AG04450 (cell line): ENCODE measurements at regions not wholly inside any gene's neighbourhood (a gene's known extent, or its start where the extent isn't known, plus 50 kb on each side); places are given as distances from the start of the nearest gene placed in this dataset.

ENCODE experiments used
- CTCF ChIA-PET: fragments of 300-600, 350-600 bp; formaldehyde crosslinking; extraction: SDS; loops from one replicate; lab custom pipeline; 2022; ENCODE audit warnings: antibody characterized with exemption, inconsistent platforms; lab: Charles Lee
- POLR2A ChIA-PET: fragments of 350-600 bp; formaldehyde crosslinking; extraction: SDS; loops from one replicate; lab custom pipeline; 2021; ENCODE audit warnings: antibody characterized with exemption, inconsistent platforms; lab: Yijun Ruan, JAX
- DNase-seq: peaks from one replicate; pipeline ENCODE4 v3.0.0-alpha.2; 2011; ENCODE audit warnings: low read depth, low spot score
- H3K27ac ChIP-seq: one replicate; pipeline ENCODE4 v1.5.1; 2012; ENCODE audit warnings: low read depth, low read length, control low read depth
- H3K27me3 ChIP-seq: one replicate; pipeline ENCODE4 v1.6.0; 2012; ENCODE audit warnings: low read length; ENCODE audit not compliant: control insufficient read depth, insufficient read depth
- H3K4me3 ChIP-seq: 2 replicates; pipeline ENCODE4 v1.5.1; 2011; ENCODE audit warnings: mild to moderate bottlenecking, low read depth, low read length, control low read depth
- H3K9me3 ChIP-seq: 2 replicates; pipeline ENCODE4 v1.5.1; 2012; ENCODE audit warnings: low read length; ENCODE audit not compliant: control insufficient read depth, insufficient read depth
- TF ChIP-seq, protein P1 (sequence below): IDR thresholded peaks from 2 replicates; pipeline ENCODE4 v1.5.1; 2011; ENCODE audit warnings: low read depth, low read length, control low read depth, inconsistent platforms

DNA sequence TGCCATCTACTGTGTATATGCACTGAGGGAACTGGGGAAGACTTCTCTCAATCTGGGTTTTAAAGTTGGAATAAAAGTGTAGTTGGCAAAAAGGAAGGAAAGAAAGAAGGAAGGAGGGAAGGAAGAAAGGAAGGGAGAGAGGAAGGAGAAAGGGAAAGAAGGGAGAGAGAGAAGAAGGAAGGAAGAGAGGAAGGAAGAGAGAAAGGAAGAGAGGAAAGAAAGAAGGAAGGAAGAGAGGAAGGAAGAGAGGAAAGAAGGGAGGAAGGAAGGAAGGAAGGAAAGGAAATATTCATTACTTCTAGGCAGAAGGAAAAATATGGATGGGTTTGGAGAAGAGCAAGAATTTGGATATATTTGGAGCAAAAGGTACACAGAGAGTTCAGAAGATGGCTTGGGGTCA lies 343.6 kb upstream of the AUTS2 start:
- DNase-seq, result no peak
- Histone ChIP-seq H3K9me3 (peaks cover 25% of the 10 kb centered on the region), H3K27ac (no peak overlapping the region), H3K4me3 (no peak overlapping the region), H3K27me3 (no peaks in the 10 kb centered on the region)
- TF ChIP-seq, protein P1, sequence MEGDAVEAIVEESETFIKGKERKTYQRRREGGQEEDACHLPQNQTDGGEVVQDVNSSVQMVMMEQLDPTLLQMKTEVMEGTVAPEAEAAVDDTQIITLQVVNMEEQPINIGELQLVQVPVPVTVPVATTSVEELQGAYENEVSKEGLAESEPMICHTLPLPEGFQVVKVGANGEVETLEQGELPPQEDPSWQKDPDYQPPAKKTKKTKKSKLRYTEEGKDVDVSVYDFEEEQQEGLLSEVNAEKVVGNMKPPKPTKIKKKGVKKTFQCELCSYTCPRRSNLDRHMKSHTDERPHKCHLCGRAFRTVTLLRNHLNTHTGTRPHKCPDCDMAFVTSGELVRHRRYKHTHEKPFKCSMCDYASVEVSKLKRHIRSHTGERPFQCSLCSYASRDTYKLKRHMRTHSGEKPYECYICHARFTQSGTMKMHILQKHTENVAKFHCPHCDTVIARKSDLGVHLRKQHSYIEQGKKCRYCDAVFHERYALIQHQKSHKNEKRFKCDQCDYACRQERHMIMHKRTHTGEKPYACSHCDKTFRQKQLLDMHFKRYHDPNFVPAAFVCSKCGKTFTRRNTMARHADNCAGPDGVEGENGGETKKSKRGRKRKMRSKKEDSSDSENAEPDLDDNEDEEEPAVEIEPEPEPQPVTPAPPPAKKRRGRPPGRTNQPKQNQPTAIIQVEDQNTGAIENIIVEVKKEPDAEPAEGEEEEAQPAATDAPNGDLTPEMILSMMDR, result no peak
- ChIA-PET POLR2A (no interaction called here), CTCF (no interaction called here)

DNA sequence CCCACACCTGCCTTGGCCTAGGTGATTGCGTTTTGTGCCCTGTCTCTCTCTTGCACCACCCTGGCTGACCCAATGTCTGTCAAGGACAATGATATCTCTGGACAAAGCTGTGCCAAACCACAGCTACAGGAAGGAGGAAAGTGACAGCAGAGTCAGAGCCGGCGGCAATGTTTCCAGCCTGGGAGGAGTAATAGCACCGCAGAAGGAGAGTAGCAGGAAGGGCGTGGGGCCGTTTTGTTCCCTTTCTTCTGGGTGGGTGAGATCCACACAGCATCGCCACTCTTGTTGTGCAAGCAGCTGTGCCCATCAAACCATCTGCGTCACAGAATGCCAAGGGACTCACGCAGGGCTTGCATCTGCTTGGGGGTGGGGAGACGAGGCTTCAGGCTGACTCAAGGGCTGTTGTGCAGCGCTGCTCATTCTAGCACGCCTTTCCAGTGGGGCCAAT lies 341.6 kb upstream of the AUTS2 start:
- H3K27ac ChIP-seq, result no peak overlapping the region
- TF ChIP-seq, protein P1, result no peak

DNA sequence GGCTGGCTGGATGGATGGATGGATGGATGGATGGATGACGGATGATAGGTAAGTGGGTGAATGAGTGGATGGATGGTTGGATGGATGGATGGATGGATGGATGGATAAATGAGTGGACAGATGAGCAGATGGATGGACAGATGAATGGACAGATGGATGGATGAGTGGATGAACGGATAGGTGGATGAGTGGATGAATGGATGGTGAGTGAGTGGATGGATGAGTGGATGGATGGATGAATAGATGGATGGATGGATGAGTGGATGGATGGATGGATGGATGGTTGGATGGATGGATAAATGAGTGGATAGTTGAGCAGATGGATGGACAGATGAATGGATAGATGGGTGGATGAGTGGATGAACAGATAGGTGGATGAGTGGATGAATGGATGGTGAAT lies 340.7 kb upstream of the AUTS2 start:
- TF ChIP-seq, protein P1, result no peak

More for the DNA sequence above, 341.6 kb upstream of the AUTS2 start:
- ChIA-PET CTCF (no interaction called here), POLR2A (no interaction called here)
- H3K4me3 ChIP-seq, result no peak overlapping the region
- no peak for DNase-seq
- peaks cover 28% of the 10 kb centered on the region for H3K9me3 ChIP-seq
- H3K27me3 ChIP-seq, result no peaks in the 10 kb centered on the region

DNA sequence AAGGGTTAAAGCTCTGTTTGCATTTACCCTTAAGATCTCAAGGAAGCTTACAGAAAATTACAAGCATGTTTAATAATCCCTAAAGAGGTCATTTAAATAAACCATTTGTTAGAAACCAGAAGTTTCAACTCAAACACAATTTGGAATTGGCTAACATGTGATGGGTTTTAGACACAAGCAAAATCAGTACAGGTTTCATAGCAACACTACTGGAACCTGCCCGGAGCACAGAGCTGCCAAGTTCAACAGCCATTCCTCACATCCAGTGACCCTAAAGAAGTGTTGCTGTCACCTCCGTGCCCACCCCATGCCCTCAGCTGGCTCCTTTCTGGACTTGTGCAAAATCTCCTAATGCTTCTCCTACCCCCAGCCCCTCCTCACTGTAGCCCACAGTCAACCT lies 338.8 kb upstream of the AUTS2 start:
- Histone ChIP-seq H3K9me3 (peaks cover 26% of the 10 kb centered on the region), H3K27ac (no peak overlapping the region), H3K4me3 (no peak overlapping the region), H3K27me3 (no peaks in the 10 kb centered on the region)
- POLR2A ChIA-PET, result no interaction called here
- DNase-seq, result no peak
- TF ChIP-seq, protein P1, result no peak
- CTCF ChIA-PET, result no interaction called here

More for the DNA sequence above, 340.7 kb upstream of the AUTS2 start:
- CTCF ChIA-PET, result no interaction called here
- no peak for DNase-seq
- peaks cover 28% of the 10 kb centered on the region for H3K9me3 ChIP-seq
- H3K27ac ChIP-seq, result no peak overlapping the region
- H3K27me3 ChIP-seq, result no peaks in the 10 kb centered on the region
- POLR2A ChIA-PET, result no interaction called here
- no peak overlapping the region for H3K4me3 ChIP-seq

DNA sequence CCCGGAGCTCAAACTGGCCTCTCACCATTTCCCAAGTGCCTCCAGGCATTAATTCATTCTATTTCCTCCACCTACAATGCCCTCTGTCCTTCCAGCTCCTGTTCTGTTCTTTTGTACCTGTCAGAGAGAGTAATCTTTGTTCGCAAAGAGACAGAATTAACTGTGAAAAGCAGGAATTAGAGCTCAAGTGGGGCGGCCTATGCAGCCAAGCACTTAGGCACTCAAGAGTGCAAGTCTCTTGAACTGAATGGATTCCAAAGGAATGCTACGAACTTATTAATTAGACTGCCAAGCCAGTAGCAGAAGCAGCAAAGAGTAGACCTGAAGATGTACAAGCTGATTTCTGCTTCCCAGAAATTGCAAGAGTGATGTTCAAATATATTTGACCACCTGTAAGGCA lies 338.3 kb upstream of the AUTS2 start:
- TF ChIP-seq, protein P1, result no peak
- no peak for DNase-seq
- Histone ChIP-seq H3K4me3 (no peak overlapping the region), H3K9me3 (peaks cover 26% of the 10 kb centered on the region), H3K27me3 (no peaks in the 10 kb centered on the region), H3K27ac (no peak overlapping the region)
- ChIA-PET CTCF (no interaction called here), POLR2A (no interaction called here)
